GM19372 (cell line): ENCODE measurements at regions not wholly inside any gene's neighbourhood (a gene's known extent, or its start where the extent isn't known, plus 50 kb on each side); places are given as distances from the start of the nearest gene placed in this dataset.

ENCODE experiments used
- ATAC-seq: cut with Tn5 transposase; IDR thresholded peaks from one replicate; pipeline ENCODE4 v1.9.1; 2021; ENCODE audit warnings: mild to moderate bottlenecking, low read depth, moderate library complexity; ENCODE audit not compliant: unreplicated experiment

DNA sequence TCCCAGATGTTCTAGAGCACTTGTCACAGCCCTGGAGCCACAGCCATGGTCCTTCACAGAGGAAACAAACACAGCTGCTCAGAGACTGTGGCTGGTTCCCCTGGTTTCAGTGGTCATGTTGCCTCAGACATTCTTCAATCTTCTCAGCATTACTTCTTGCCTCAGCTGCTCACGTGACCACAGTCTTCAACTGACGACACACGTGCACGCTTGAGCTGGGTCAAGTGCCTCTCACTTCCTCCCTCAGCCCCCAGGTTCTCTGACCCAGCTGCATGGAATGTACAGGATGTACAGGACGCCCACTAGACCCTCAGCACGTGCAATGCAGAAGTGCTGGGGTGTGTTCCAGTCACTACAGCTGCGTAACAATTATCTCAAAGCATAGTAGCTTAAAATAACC lies 159.8 kb upstream of the GGTLC1 start:
- ATAC-seq: no peak

DNA sequence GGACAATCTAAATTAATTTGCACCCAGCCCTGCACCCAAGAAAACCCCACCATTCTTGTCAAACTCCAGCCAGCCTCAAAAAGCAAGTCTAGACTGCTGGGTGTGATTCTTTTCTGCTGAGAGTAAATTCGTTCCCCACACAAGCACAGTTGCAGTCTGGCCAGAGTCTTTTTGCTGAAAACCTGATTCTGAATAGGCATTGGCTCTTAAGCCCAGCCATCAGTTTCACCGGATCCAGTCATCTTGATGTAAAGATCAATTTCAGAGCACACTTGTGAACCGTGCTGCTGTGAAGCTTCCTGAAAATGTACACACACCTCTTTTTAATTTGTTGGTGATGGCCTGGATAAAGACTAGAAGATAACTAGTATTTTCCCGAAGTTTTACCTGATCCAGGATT lies 159.4 kb upstream of the GGTLC1 start:
- no peak for ATAC-seq

DNA sequence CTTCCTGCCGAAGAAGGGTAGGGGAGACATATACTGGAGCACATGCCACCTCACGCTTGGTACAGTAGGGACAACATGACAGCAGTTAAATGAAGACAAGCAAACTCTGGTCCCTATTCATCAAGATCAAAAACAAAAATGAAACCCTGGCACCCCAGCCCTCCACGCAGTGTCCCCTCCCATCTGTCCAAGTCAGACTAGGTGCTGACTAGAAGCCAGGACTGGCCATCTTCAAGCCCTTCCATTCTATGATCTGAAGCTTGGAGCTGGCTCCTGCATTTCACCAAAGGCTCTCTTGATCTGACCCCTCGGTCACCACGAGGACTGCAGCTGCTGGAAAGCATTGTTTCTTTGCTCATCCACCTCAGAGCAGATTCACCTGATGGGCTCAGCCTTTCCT lies 158.9 kb upstream of the GGTLC1 start:
- no peak for ATAC-seq

DNA sequence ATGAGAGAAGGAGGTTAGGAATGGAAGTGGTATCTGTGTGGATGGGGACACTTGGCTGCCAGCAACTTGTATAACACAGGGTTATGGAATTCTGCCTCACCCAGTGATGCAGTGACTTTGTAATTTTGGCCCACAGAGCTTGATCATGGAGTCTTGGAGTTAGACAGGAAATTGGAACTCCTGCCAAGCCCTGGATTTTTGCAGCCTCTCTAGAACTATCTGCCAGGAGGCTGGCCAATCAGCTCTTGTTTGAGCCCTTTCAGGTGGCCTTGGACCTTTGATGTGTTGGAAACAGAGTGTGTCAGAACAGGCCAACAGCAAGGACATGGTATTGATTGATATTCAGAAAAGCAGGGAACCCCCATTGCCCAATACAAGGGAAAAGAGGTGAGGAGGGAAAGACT lies 157.7 kb upstream of the GGTLC1 start:
- ATAC-seq: no peak

DNA sequence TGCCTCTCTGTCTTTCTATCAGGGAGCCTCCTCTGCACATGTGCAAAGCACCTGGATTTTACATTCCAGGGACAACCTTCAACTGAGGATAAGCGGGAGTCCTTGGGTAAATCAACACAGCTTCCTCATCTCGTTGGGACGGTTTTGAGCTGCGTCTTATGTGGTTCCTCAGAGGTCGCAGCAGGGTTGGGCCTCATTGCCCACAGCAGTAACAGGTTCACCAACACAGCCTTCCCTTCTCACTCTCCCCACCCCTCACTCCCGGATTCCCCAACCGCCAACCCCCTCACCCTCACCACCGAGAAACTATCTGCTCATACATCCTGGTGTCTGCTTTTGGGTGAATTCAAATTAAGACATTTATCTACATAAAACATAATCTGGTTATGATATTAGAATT lies 155.8 kb upstream of the GGTLC1 start:
- no peak for ATAC-seq

DNA sequence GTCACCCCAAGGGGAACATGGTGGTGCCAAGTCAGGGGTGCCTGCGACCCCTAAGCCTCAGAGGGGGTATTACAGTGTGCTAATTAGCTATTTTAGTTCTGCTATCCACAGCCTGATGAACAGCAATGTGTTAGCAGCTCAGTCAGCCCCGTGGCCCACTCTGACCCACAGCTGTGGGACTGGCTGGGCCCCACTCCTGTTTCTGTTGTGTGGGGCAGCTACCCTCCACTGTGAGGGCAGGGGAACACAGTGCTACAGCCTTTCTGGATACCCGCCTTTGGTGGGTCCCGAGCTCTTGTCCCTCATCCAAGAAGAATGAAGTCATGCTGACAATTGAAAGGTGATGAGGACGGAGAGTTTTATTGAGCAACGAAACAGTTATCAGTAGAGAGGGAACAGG lies 152.5 kb upstream of the GGTLC1 start:
- ATAC-seq: no peak

DNA sequence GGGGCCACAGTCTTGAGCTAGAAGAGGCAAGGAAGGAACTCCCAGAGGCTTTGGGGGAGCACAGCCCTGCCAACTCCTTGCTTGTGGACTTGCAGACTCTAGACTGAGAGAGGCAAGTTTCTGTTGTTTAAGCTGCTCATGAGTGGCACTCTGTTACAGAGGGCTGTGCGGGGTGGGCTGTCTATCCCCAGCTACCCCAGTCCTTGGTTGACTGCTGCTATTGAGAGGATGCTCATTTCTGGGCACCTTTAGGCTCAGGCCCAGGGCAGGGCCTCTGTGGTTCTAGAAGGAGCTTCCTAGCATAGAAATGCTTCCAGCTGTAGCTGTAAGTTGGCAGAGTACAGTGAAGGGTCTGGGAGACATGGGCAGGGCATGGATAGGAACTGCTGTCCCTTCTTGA lies 151.3 kb upstream of the GGTLC1 start:
- no peak for ATAC-seq

DNA sequence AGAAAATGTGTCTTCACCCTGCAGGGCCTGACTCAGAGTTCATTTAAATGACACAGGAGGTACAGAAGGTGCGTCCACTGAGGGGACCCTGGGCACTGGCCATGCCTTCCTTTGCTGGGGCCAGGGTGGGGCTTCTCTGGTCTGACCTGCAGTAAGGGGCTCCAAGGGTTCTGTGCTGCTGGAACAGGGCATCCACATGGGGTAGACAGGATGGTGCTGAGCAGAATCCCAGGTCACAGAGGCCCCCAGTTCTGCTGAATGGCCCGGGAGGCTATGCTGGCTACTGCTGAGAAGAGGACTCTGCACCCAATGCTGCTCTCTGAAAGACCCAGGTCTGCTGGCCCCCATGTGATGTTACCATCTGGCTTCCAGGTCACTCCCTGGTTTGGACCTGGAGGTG lies 150.4 kb upstream of the GGTLC1 start:
- ATAC-seq: no peak

DNA sequence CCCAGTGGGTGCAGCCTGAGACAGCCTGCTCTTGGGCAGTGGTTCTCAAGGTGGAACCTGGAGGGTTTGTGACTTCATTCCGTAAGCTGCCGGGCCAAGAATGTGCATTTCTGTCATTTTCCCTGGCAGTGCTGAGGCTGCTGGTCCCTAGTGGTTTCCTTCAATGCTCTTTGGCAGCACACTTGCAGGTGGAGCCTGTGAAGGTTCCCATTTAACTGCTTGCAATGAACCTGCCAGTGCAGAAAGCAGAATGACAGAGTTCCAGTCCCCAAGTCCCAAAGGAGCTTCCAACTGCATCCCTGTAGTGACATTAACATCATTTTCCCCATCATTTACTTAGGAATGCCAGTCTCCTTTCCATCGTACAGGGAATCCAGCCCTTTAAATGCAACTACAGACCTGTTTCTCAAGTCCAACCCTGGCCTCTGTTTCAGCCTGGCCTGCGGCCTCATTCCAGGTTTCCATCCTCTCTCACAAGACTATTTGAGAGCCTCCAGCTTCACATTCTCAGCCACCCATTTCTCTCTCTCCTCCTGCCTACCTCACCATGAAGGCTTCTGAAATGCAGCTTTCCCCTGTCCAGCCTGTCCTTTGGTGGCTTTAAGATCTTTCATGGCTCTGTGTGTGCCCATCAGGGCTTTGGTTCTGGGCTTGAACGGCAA lies 149.7 kb upstream of the GGTLC1 start:
- no peak for ATAC-seq

DNA sequence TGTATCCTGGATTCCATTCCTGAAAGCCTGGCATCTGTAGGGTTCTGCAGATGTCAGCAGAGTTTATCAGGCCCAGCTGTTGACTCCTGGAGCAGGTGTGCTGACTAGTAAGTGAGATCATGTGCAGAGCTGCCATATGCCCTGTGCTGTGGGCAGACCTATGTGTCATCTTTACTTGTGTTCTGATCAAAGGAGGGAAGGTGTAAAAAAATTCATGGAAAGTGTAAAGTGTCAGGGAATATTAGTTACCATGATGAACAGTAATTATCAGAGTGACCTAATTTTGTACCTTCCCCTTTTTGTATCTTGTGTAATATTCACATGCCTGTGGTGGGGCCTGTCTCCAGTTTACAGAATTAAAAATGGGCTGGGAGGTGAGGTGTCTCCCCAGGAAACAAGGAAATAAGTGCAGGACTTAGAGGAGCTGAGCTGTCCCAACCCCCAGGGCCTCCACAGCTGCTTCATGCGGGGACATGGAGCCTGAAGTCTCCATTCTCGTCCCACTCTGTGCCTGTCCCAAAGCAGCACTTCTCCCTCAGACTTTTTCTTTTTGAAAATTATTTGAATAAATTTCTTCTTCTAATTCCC lies 148.2 kb upstream of the GGTLC1 start:
- ATAC-seq: no peak

DNA sequence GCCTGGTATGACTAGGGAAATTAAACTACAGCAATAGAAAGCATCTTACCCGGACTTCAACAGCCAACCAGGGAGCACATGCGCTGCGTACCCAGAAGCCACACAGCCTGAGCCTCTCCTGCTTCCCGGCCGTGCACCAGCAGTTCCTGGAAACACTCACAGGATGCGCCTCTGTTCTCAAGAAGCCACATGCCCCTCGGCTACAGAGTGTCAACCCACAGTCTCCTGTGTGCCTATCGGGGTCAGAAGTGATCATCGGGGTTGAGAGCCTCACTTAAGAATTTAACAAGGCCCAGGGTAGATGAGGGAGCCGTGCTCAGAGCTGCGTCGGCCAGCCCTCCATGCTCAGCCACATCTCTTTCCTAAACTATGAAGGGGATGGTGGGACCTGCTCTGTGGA lies 147.2 kb upstream of the GGTLC1 start:
- no peak for ATAC-seq

DNA sequence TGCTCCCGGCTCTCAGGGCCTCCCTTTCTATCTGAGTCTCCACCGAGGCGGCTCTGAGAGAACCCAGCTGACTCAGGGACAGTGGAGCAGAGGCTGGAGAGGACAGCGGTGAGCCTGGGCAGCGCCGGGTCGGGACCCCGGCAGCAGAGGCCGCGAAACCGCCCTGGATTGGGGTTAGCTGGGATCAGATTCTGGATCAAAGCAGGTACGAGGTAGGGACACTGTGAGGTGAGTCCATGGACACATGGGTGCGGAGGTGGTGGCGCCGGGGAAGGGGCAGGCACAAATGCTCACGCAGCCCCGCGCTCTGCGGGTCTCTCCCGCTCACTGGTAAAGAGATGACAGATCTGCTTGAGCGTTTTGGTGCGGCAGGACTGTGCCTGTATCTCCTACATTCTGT lies 146.4 kb upstream of the GGTLC1 start:
- ATAC-seq: no peak

DNA sequence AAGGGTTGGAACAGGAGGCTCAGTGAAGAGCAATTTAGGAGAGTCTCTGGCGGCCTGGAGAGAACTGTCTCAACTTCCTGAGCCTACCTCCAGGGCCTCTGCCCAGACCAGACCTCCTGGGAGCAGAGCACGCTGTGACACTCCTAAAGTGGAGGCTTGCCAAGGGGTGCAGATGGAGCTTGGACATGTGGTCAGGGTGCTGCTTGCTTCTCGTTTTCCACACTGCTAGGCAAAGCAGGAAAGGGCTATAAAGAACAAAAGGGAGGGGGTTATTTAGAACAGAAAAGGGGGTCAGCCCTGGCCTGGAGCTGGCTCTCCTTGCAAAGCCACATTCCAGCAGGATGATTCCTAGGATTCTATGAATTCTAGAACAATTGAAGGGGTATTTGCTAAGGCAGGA lies 145.7 kb upstream of the GGTLC1 start:
- ATAC-seq: no peak

DNA sequence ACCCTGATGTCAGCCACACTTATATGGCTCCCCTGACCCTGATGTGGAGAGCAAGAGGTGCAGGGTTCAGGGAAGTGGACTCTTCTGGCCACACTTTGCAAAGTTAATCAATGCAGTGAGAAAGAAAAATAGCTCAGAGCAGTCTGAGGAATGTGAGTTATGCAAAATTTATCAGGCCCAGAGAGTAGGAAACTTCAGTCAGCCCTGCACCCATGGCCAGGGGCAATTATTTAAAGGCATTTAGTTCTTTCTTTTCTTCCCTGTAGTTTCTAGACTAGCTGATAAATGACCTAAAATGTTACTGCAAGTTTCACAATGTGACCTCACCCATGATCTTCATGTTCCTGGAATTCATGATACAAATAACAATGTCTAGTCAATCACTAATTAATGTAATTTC lies 143.7 kb upstream of the GGTLC1 start:
- ATAC-seq: no peak

DNA sequence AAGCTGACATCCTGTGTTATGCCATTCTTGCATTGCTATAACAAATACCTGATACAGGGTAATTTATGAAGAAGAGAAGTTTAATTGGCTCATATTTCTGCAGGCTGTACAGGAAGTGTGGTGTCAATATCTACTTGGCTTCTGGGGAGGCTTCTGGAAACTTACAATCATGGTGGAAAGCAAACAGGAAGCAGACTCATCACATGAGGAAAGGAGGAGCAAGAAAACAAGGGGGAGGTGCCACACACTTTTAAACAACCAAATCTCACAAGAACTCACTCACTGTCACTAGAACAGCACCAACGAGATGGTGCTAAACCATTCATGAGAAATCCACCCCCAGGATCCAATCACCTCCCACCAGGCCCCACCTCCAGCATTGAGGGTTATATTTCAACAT lies 143.1 kb upstream of the GGTLC1 start:
- ATAC-seq: no peak

DNA sequence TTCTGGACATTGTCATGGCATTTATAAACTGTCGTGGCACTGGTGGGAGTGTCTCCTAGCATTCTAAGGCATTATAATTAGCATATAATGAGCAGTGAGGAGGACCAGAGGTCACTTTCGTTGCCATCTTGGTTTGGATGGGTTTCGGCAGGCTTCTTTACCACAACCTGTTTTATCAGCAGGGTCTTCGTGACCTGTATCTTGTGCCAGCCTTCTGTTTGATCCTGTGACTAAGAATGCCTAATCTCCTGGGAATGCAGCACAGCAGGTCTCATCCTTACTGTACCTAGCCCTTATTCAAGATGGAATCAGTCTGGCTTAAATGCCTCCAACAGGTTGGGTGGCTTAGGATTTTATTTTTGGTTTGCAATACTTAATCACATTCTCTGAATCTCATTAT lies 142.7 kb upstream of the GGTLC1 start:
- ATAC-seq: no peak

DNA sequence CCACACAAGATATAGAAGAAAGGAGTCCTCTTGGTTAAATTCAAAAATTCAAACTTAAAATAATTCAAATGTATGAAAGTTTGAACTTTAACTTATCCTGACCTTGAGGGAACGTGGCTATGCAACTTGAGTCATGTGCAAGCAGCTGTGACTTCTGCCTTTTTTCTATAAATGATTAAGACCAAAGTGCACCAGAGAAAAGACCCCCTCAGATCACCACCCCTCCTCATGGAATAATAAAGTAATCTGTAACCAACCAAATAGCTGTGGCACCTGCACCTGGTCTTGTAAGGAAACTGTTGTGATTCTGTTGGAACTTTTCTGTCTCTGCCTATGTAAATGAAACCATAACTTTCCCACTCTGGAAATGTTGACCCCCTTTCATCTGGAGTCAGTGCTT lies 141.1 kb upstream of the GGTLC1 start:
- no peak for ATAC-seq

DNA sequence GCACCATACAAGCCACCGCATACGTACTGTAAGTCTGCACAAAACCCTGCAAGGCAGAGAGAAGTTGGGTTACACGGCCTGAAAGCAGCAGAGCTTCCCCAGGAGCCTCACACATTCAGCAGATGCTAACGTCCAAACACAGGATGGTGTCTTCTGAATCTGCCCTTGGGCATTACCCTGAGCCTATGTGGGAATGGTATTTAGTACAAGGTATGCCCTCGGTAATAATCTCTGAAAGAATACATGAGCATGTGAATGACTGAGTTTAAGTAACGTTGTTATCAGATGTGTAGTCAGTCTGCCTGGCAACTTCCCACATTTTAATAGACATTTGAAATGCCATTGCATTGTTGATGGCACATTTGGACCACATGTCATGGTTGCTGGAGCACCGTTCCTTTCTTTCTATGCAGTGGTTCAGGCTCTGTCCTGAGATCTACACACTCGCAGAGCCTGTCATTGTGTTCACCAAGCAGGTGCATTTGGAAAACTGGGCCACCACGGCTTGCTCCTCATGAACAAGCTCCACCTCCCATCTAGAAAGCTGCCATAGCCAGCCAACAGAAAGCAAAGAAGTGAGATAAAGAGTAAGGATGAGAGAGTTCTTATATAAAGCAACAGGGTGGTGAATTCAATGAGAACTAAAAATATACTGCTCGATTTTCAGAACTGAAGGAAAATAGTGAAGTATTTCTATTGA lies 136.5 kb upstream of the GGTLC1 start:
- no peak for ATAC-seq

DNA sequence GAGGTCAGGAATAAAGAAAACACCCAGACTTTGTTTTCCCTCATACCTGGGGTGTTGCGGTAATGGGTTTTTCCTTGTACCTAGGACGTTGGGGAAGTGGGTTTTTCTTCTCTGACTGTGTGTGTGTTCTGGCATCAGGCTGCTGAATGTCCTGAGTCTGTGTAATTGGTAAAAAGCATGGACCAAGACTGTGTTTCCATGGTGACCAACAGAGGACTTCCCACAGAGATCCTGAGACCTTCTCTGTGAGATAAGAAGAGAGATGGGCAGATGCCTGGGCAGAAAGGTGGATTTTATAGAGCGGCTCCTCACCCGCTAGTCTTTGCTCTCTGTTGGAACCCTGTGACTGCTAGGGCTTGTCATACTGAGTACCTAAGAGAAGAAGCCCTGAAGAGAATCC lies 135.4 kb upstream of the GGTLC1 start:
- no peak for ATAC-seq

DNA sequence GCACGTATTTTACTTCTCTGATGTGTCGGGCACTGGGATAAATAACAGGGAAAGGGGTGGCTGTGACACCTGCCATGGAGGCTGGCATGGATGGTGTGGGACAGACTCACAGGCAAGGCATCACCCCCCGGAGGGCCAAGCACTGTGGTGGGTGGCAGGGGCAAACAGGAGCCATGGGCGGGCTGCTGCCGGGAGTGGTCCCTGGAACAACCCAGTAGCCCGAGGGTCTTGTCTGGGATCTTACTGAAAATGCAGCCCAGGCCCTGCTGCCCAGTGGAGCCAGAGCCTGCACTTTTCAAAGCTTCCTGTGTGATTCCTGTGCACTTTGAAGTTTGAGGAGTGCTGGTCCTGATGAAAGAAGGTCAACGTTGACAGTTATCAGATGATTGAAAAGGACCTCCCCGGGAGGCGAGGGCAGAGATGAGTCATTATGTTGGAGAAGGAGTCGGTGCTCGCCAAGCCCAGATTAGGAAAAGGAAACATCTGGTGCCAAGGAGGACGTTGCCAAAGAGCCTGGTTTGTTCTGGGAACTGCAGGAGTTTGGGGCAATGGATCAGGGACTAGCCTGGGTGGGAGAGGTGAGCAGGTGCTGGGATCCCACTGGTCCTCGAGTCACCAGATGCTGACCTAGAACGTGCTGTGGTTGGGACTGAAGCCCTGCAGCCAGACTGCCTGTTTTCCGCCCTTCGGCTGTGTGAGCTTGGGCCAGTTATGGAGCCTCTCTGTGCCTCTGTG lies 130.0 kb upstream of the GGTLC1 start:
- no peak for ATAC-seq

DNA sequence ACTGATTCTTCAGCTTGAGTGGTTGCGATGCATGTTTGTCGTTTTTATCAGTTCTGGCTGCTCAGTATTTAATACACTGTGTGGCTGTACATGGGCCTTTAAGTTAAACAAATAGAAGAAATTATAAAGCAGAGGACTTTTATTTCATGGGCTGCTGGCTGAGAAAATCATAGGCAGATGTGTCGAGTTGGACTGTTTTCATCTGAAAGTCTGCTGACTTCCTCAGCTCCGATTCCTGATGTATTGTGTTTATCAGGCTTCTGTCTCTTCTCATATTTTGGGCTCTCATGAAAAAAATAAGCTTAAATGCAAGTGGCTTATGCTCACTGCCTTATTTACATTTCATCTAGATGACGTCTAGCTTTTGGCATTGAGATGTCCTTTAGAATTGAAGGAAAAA lies 129.5 kb upstream of the GGTLC1 start:
- ATAC-seq: no peak

DNA sequence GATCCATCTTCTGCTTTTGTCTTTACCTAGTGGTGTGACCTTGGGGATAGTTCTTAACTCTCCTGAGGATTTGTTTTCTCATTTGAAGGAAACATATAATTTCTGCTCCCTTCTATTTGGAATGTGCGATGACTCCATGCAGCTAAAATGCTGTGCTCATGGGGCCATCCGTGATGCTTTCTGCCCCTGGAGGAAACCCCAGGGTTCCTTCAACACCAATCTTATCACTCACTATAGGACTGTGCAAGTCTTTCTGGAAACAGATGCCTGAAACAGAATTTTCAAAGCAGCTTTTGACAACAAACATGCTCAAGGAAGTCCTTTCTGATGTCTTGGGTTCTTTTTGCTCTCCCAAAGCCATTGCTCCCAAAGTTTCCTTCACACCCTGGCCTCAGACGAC lies 128.8 kb upstream of the GGTLC1 start:
- ATAC-seq: no peak
